HCT116 (cell line): ENCODE measurements at regions not wholly inside any gene's neighbourhood (a gene's known extent, or its start where the extent isn't known, plus 50 kb on each side); places are given as distances from the start of the nearest gene placed in this dataset.

ENCODE experiments used
- ATF3 ChIP-seq: IDR thresholded peaks from 2 replicates; pipeline ENCODE4 v1.6.1; 2012
- CTCF ChIP-seq, 3 experiments: fragments of 200-600 bp in 1 of 3; sonication (generic) in 1 of 3; IDR thresholded peaks in 2 of 3; conservative IDR thresholded peaks in 1 of 3; 2 replicates each; pipeline ENCODE4 v1.5.1; 2012 to 2017; ENCODE audit warnings: low read depth in 2 of 3, low read length in 2 of 3, antibody characterized with exemption in 1 of 3, borderline replicate concordance in 1 of 3, control low read depth in 1 of 3, mild to moderate bottlenecking in 1 of 3, mixed read lengths in 1 of 3, mixed run types in 1 of 3, moderate library complexity in 1 of 3; ENCODE audit not compliant: insufficient read depth in 1 of 3
- EZH2 ChIP-seq: fragments of 200-600 bp; sonication (generic); IDR thresholded peaks from 2 replicates; pipeline ENCODE4 v1.6.1; 2017; ENCODE audit warnings: antibody characterized with exemption, mixed run types
- EZH2phosphoT487 ChIP-seq: fragments of 200-600 bp; IDR thresholded peaks from 2 replicates; pipeline ENCODE4 v1.6.1; 2018; ENCODE audit warnings: antibody characterized with exemption, borderline replicate concordance
- JUND ChIP-seq: IDR thresholded peaks from 2 replicates; pipeline ENCODE4 v1.6.1; 2012
- MAX ChIP-seq: IDR thresholded peaks from 2 replicates; pipeline ENCODE4 v1.6.1; 2012
- POLR2A ChIP-seq: IDR thresholded peaks from 2 replicates; pipeline ENCODE4 v1.7.0; 2011; ENCODE audit warnings: borderline replicate concordance; ENCODE audit not compliant: insufficient read depth, insufficient read length; ENCODE audit errors: extremely low read depth
- POLR2AphosphoS5 ChIP-seq: IDR thresholded peaks from 2 replicates; pipeline ENCODE4 v1.6.1; 2011; ENCODE audit warnings: mild to moderate bottlenecking, low read depth, low read length, moderate library complexity
- RAD21 ChIP-seq: IDR thresholded peaks from 2 replicates; pipeline ENCODE4 v1.6.1; 2012; ENCODE audit warnings: low read depth, mild to moderate bottlenecking
- REST ChIP-seq: IDR thresholded peaks from 2 replicates; pipeline ENCODE4 v1.6.1; 2012; ENCODE audit warnings: low read depth
- TCF7L2 ChIP-seq: IDR thresholded peaks from 2 replicates; pipeline ENCODE4 v1.7.0; 2011; ENCODE audit warnings: borderline replicate concordance, inconsistent platforms; ENCODE audit not compliant: insufficient read depth, insufficient read length; ENCODE audit errors: extremely low read depth
- YY1 ChIP-seq: IDR thresholded peaks from 2 replicates; pipeline ENCODE4 v1.6.1; 2011; ENCODE audit warnings: low read length, low read depth, moderate library complexity, mild to moderate bottlenecking; ENCODE audit not compliant: insufficient replicate concordance; ENCODE audit errors: extremely low read depth
- ZBTB33 ChIP-seq: IDR thresholded peaks from 2 replicates; pipeline ENCODE4 v1.6.1; 2011; ENCODE audit warnings: mild to moderate bottlenecking, low read length, moderate library complexity; ENCODE audit not compliant: insufficient replicate concordance; ENCODE audit errors: extremely low read depth
- ZFX ChIP-seq: fragments of 450-650 bp; IDR thresholded peaks from 2 replicates; pipeline ENCODE4 v1.6.1; 2017

GRCh38 chr3:117131259-117131658 lies 421.7 kb downstream of the TUSC7 start:
- TF ChIP-seq EZH2 (no peak), TCF7L2 (no peak), CTCF (IDR thresholded peaks at IDR 0.05 in 2 of 3, conservative IDR thresholded peaks at IDR 0.05 in 1 of 3; ENCODE audit: borderline replicate concordance in 1 of 3, insufficient read depth in 1 of 3, low read depth in 2 of 3, low read length in 2 of 3) (no peak), ZFX (no peak), RAD21 (no peak), POLR2A (no peak), ZBTB33 (no peak), EZH2phosphoT487 (no peak), ATF3 (no peak), REST (no peak), JUND (no peak), POLR2AphosphoS5 (no peak), YY1 (no peak), MAX (no peak)
